BE2C (cell line): ENCODE measurements at regions not wholly inside any gene's neighbourhood (a gene's known extent, or its start where the extent isn't known, plus 50 kb on each side); places are given as distances from the start of the nearest gene placed in this dataset.

Source experiments
- DNase-seq: peaks from one replicate; pipeline ENCODE4 v3.0.0-alpha.2; 2020
- H3K27me3 ChIP-seq: fragments of 250-450 bp; sonication (Bioruptor Pico); 2 replicates; pipeline ENCODE4 v1.5.1; 2020; ENCODE audit warnings: mild to moderate bottlenecking
- H3K36me3 ChIP-seq: fragments of 250-450 bp; sonication (Bioruptor Pico); 2 replicates; pipeline ENCODE4 v1.5.1; 2020; ENCODE audit warnings: mild to moderate bottlenecking
- H3K4me1 ChIP-seq: fragments of 250-450 bp; sonication (Bioruptor Pico); 2 replicates; pipeline ENCODE4 v1.5.1; 2020
- H3K4me3 ChIP-seq: 2 replicates; pipeline ENCODE4 v1.5.1; 2011; ENCODE audit warnings: low read depth, low read length
- H3K9me3 ChIP-seq: fragments of 250-450 bp; sonication (Bioruptor Pico); 2 replicates; pipeline ENCODE4 v1.5.1; 2020
- TF ChIP-seq, protein P1 (sequence below): IDR thresholded peaks from 2 replicates; pipeline ENCODE4 v1.5.1; 2012; ENCODE audit warnings: mild to moderate bottlenecking, low read depth, low read length

DNA sequence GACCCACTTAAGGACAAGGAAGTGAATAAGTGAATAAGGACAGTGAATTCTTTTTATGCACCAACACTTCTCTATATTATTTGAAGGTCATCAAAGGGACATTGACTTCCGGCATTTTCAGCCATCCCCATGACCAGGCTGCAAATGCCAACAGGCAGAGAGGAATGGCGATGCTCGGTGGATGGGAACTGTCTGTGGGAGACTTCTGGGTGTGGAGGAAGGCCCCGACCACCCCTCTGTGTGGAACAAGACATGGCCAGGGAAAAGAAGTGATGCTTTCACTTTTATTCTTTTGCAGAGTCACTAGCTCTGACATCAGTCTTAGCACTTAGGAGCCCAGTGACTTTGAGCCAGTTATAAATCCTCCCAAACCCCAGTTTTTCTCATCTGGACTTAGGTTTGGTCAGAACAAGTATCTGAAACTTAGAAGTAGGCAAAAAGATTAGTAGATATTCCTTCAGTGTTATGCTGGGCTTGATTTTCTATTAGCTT, 84.5 kb downstream of the KBTBD8 start:
- Histone ChIP-seq H3K9me3 (no peaks in the 10 kb centered on the region), H3K27me3 (peaks cover 4% of the 10 kb centered on the region; the same call in 1 of the 2 replicates), H3K4me3 (no peak overlapping the region), H3K36me3 (no peaks in the 10 kb centered on the region), H3K4me1 (no peaks in the 10 kb centered on the region; the same call in 1 of the 2 replicates)
- DNase-seq, result no peak
- TF ChIP-seq, protein P1, sequence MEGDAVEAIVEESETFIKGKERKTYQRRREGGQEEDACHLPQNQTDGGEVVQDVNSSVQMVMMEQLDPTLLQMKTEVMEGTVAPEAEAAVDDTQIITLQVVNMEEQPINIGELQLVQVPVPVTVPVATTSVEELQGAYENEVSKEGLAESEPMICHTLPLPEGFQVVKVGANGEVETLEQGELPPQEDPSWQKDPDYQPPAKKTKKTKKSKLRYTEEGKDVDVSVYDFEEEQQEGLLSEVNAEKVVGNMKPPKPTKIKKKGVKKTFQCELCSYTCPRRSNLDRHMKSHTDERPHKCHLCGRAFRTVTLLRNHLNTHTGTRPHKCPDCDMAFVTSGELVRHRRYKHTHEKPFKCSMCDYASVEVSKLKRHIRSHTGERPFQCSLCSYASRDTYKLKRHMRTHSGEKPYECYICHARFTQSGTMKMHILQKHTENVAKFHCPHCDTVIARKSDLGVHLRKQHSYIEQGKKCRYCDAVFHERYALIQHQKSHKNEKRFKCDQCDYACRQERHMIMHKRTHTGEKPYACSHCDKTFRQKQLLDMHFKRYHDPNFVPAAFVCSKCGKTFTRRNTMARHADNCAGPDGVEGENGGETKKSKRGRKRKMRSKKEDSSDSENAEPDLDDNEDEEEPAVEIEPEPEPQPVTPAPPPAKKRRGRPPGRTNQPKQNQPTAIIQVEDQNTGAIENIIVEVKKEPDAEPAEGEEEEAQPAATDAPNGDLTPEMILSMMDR, result no peak

DNA sequence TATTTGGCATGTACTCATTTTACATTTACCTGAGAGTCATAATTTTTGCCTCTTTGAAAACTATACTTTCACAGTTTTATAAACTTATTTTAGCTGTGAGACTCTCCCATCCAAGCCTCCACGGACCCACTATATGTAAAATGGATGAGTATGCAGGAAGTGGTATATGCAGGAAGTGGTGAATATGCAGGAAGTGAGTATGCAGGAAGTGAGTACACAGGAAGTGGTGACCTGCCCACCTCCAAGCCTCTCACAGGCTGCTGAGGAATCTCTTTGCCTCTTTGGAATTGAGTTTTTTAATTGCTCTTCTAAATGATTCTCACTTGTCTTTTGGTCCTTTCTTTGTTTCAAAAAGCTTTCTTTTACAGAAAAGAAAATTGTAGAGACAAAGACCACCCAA, 85.2 kb downstream of the KBTBD8 start:
- no peak for DNase-seq
- TF ChIP-seq, protein P1, result no peak

DNA sequence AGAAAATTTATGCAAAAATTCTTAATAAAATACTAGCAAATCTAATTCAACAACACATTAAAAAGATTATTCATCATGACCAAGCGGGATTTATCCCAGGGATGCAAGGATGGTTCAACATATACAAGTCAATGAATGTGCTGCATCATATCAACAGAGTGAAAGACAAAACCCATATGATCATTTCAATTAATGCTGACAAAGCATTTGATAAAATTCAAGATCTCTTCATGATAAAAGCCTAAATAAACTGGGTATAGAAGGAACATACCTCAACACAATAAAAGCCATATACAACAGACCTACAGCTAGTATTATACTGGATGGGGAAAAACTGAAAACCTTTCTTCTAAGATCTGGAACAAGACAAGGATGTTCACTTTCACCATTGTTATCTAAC, 89.7 kb downstream of the KBTBD8 start:
- H3K9me3 ChIP-seq, result no peaks in the 10 kb centered on the region
- no peaks in the 10 kb centered on the region for H3K4me1 ChIP-seq
- H3K27me3 ChIP-seq, result no peaks in the 10 kb centered on the region
- H3K4me3 ChIP-seq, result no peak overlapping the region
- no peaks in the 10 kb centered on the region for H3K36me3 ChIP-seq
- TF ChIP-seq, protein P1, result no peak
- DNase-seq, result no peak

More for the DNA sequence above, 85.2 kb downstream of the KBTBD8 start:
- Histone ChIP-seq H3K4me1 (no peaks in the 10 kb centered on the region; the same call in 1 of the 2 replicates), H3K9me3 (no peaks in the 10 kb centered on the region), H3K27me3 (peaks cover 4% of the 10 kb centered on the region; the same call in 1 of the 2 replicates), H3K36me3 (no peaks in the 10 kb centered on the region), H3K4me3 (no peak overlapping the region)

DNA sequence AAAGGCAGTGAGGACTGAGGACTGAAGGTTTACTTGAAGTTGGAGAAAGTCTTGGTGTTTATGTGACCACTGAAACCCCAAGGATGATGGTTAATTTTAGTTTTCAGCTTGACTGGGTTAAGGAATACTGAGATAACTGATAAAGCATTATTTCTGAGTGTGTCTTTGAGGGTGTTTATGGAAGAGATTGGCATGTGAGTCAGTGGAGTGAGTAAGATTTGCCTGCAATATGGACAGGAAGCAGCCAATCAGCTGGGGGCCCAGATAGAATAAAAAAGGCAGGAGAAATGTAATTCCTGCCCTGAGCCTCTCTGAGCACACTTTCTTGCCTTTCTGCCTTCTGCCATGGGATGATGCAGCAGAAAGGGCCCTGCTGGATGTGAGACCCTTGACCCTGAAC, 92.4 kb downstream of the KBTBD8 start:
- no peak for DNase-seq
- Histone ChIP-seq H3K4me1 (peaks cover 5% of the 10 kb centered on the region), H3K9me3 (no peaks in the 10 kb centered on the region), H3K4me3 (no peak overlapping the region), H3K27me3 (no peaks in the 10 kb centered on the region), H3K36me3 (no peaks in the 10 kb centered on the region)
- TF ChIP-seq, protein P1, result no peak

DNA sequence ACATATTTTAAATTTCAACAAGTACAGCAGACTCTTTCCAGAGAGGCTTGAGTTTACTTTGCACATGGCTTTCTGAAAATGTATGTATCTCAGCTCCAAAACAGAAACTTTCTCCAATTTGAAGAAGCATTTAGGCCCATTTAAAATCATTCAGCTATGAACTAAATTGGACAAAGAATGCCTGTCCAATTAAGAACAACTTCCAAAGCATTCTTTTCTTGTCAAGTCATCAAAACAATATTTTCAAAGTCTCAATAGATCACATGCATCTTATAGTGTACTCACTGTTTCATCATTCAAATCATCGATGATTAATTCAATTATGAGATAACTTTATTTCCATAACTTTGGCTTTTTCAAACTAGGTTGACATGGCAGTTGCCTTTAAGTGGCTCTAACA, 95.2 kb downstream of the KBTBD8 start:
- no peaks in the 10 kb centered on the region for H3K9me3 ChIP-seq

DNA sequence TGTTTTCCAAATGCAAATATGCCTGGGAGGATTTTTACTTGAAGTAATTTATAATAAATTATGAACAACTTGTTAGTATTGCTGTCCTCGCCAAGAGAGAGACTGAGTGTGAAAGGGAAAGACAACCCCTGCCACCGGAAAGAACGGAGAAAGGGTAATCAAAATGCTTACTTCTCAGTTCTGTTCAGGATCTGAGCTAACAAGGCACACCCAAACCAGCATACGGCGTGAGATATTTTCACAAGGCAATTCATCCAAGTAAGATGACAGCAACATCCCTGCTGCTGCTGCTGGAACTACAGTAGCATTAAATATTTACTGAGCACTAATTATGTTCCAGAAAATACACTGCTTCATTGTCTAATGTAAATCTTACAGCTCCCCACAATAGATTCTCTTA, 96.1 kb downstream of the KBTBD8 start:
- Histone ChIP-seq H3K36me3 (no peaks in the 10 kb centered on the region), H3K4me1 (peaks cover 5% of the 10 kb centered on the region), H3K9me3 (no peaks in the 10 kb centered on the region), H3K4me3 (no peak overlapping the region), H3K27me3 (no peaks in the 10 kb centered on the region)
- TF ChIP-seq, protein P1, result no peak
- DNase-seq, result no peak

More for the DNA sequence above, 95.2 kb downstream of the KBTBD8 start:
- Histone ChIP-seq H3K27me3 (no peaks in the 10 kb centered on the region), H3K36me3 (no peaks in the 10 kb centered on the region), H3K4me3 (no peak overlapping the region), H3K4me1 (peaks cover 5% of the 10 kb centered on the region)
- TF ChIP-seq, protein P1, result no peak
- no peak for DNase-seq
